Gastrocnemius medialis (tissue), 4 donors: ENCODE measurements at regions not wholly inside any gene's neighbourhood (a gene's known extent, or its start where the extent isn't known, plus 50 kb on each side); places are given as distances from the start of the nearest gene placed in this dataset.

ENCODE experiments used
- ATAC-seq, 2 donors: fragments of 150-250 bp; one replicate each; pipeline ENCODE4 v1.9.1; 2016
- DNase-seq, 2 donors: peaks; one replicate each; pipeline ENCODE4 v3.0.0-alpha.2; 2019
- H3K27ac ChIP-seq, 4 donors: fragments of 200-600 bp; sonication (generic); 1 replicate in 1 of 4; 2 replicates in 3 of 4; pipeline ENCODE4 v1.5.1; 2016 to 2018; ENCODE audit warnings: mild to moderate bottlenecking in 2 of 4, moderate library complexity in 1 of 4
- H3K27me3 ChIP-seq, 3 donors: fragments of 200-600 bp; sonication (generic) in 2 of 3; 1 replicate in 1 of 3; 2 replicates in 2 of 3; pipeline versions ENCODE4 v1.5.1 to v1.6.0; 2016 to 2019; ENCODE audit warnings: mild to moderate bottlenecking in 1 of 3, moderate library complexity in 1 of 3
- H3K36me3 ChIP-seq, 2 donors: fragments of 200-600 bp; sonication (generic) in 1 of 2; one replicate each; pipeline ENCODE4 v1.5.1; 2017 to 2018
- H3K4me1 ChIP-seq, 2 donors: fragments of 200-600 bp; sonication (generic) in 1 of 2; one replicate each; pipeline ENCODE4 v1.5.1; 2016 to 2017; ENCODE audit warnings: mild to moderate bottlenecking in 2 of 2
- H3K4me3 ChIP-seq, 4 donors: fragments of 200-600 bp; sonication (generic) in 3 of 4; 1 replicate in 1 of 4; 2 replicates in 3 of 4; pipeline ENCODE4 v1.5.1; 2016 to 2019; ENCODE audit warnings: mild to moderate bottlenecking in 2 of 4
- H3K9me3 ChIP-seq, 3 donors: fragments of 200-600 bp; sonication (generic) in 2 of 3; 1 replicate in 1 of 3; 2 replicates in 2 of 3; pipeline ENCODE4 v1.5.1; 2016 to 2019
- CTCF ChIP-seq, 5 experiments: fragments of 450-650 bp in 3 of 5; fragments of 200-600 bp in 2 of 5; sonication (generic) in 2 of 5; IDR thresholded peaks in 4 of 5; conservative IDR thresholded peaks in 1 of 5; 1 replicate in 4 of 5; 2 replicates in 1 of 5; pipeline ENCODE4 v1.5.1; 2016 to 2019; ENCODE audit warnings: antibody characterized with exemption in 5 of 5, mild to moderate bottlenecking in 3 of 5, moderate library complexity in 3 of 5
- POLR2A ChIP-seq, 2 donors: fragments of 450-650 bp; IDR thresholded peaks; one replicate each; pipeline ENCODE4 v1.6.1; 2017; ENCODE audit warnings: antibody characterized with exemption in 2 of 2, mild to moderate bottlenecking in 2 of 2, moderate library complexity in 2 of 2
- in situ Hi-C, 4 donors: fragments of 200-750 bp; cut with MboI; loops; one replicate each; pipeline versions ENCODE4 v1.15.0 to v1.8.0; 2017; ENCODE audit warnings: low sequenced_read_pairs in 4 of 4
- intact Hi-C: fragments of 100-400 bp; cut with DNase I; formaldehyde crosslinking; loops from one replicate; pipeline ENCODE4 v1.15.1; 2023; ENCODE audit warnings: low total_unique reads

GRCh38 chr10:28873540-28873939 is 196.2 kb downstream of the BAMBI start:
- Histone ChIP-seq H3K9me3 (no peaks in the 10 kb centered on the region), H3K4me1 (no peaks in the 10 kb centered on the region), H3K27me3 (no peaks in the 10 kb centered on the region), H3K27ac (no peak overlapping the region), H3K36me3 (no peaks in the 10 kb centered on the region), H3K4me3 (no peak overlapping the region)
- intact Hi-C loops, result no loop called here
- ATAC-seq (no peak), DNase-seq (no peak)
- in situ Hi-C loops, result no loop called here
- TF ChIP-seq CTCF (IDR thresholded peaks at IDR 0.05 in 4 of 5, conservative IDR thresholded peaks at IDR 0.05 in 1 of 5) (no peak), POLR2A (IDR thresholded peaks at IDR 0.05) (no peak)

- H3K36me3 ChIP-seq, result no peaks in the 10 kb centered on the region
- no peak overlapping the region for H3K4me3 ChIP-seq
- ATAC-seq (no peak), DNase-seq (no peak)
- H3K4me1 ChIP-seq, result no peaks in the 10 kb centered on the region
- H3K27ac ChIP-seq, result no peak overlapping the region
- in situ Hi-C loops (no loop called here), intact Hi-C loops (no loop called here)
- H3K27me3 ChIP-seq, result no peaks in the 10 kb centered on the region
- TF ChIP-seq CTCF (IDR thresholded peaks at IDR 0.05 in 4 of 5, conservative IDR thresholded peaks at IDR 0.05 in 1 of 5) (no peak), POLR2A (IDR thresholded peaks at IDR 0.05) (no peak)
- H3K9me3 ChIP-seq, result no peaks in the 10 kb centered on the region
These were observed 196.9 kb downstream of the BAMBI start for GRCh38 chr10:28874210-28874609.

- TF ChIP-seq CTCF (IDR thresholded peaks at IDR 0.05 in 4 of 5, conservative IDR thresholded peaks at IDR 0.05 in 1 of 5) (no peak), POLR2A (IDR thresholded peaks at IDR 0.05) (no peak)
- no peaks in the 10 kb centered on the region for H3K9me3 ChIP-seq
- DNase-seq (no peak), ATAC-seq (no peak)
- H3K4me3 ChIP-seq, result no peak overlapping the region
- no peaks in the 10 kb centered on the region for H3K36me3 ChIP-seq
- no peaks in the 10 kb centered on the region for H3K27me3 ChIP-seq
- in situ Hi-C loops (no loop called here), intact Hi-C loops (no loop called here)
- H3K27ac ChIP-seq, result no peak overlapping the region
- peaks cover 9% of the 10 kb centered on the region in 2 donors for H3K4me1 ChIP-seq
These were observed 198.3 kb downstream of the BAMBI start for GRCh38 chr10:28875549-28876081.

- Histone ChIP-seq H3K36me3 (no peaks in the 10 kb centered on the region), H3K4me1 (peaks cover 9 to 12% of the 10 kb centered on the region in 2 donors), H3K4me3 (no peak overlapping the region), H3K27ac (no peak overlapping the region), H3K9me3 (no peaks in the 10 kb centered on the region), H3K27me3 (no peaks in the 10 kb centered on the region)
- no peak for ATAC-seq
- in situ Hi-C loops (no loop called here), intact Hi-C loops (no loop called here)
- DNase-seq, result no peak
- no peak for TF ChIP-seq CTCF (IDR thresholded peaks at IDR 0.05 in 4 of 5, conservative IDR thresholded peaks at IDR 0.05 in 1 of 5)
- TF ChIP-seq POLR2A (IDR thresholded peaks at IDR 0.05), result no peak
These were observed 201.1 kb downstream of the BAMBI start for GRCh38 chr10:28878236-28878970.
